Nephron progenitor cell (in vitro differentiated cells): ENCODE measurements at regions not wholly inside any gene's neighbourhood (a gene's known extent, or its start where the extent isn't known, plus 50 kb on each side); places are given as distances from the start of the nearest gene placed in this dataset.
"Not testable (repeated sequence)": the region's sequence is repeated elsewhere in the genome, so short reads cannot be mapped to it uniquely, and the experiment has no call there.

Experiments used
- DNase-seq: peaks from one replicate; pipeline ENCODE4 v3.0.0; 2021
- H3K27ac Mint-ChIP-seq: 2 replicates; pipeline ENCODE4 v1.8.0; 2021; ENCODE audit warnings: mild to moderate bottlenecking, moderate library complexity, mixed read lengths
- H3K27me3 Mint-ChIP-seq: 2 replicates; pipeline ENCODE4 v1.8.0; 2021; ENCODE audit warnings: mild to moderate bottlenecking, low read depth, mixed read lengths; ENCODE audit not compliant: poor library complexity
- H3K36me3 Mint-ChIP-seq: 2 replicates; pipeline ENCODE4 v1.8.0; 2021; ENCODE audit warnings: low read depth, mixed read lengths
- H3K4me1 Mint-ChIP-seq: 2 replicates; pipeline ENCODE4 v1.8.0; 2021; ENCODE audit warnings: mixed read lengths
- H3K4me3 Mint-ChIP-seq: 2 replicates; pipeline ENCODE4 v1.8.0; 2021; ENCODE audit warnings: mild to moderate bottlenecking, moderate library complexity, mixed read lengths
- H3K9me3 Mint-ChIP-seq: 2 replicates; pipeline ENCODE4 v1.8.0; 2021; ENCODE audit warnings: mild to moderate bottlenecking, moderate library complexity, mixed read lengths
- CTCF ChIP-seq: fragments of 200-600 bp; sonication (generic); IDR thresholded peaks from 2 replicates; pipeline ENCODE4 v1.5.0; 2021; ENCODE audit warnings: antibody characterized with exemption

GRCh38 chr17:68670967-68671693, 70.0 kb upstream of the FAM20A start:
- no peak overlapping the region for H3K4me3 Mint-ChIP-seq
- H3K27ac Mint-ChIP-seq = no peak overlapping the region
- no peaks in the 10 kb centered on the region for H3K36me3 Mint-ChIP-seq
- H3K9me3 Mint-ChIP-seq = no peaks in the 10 kb centered on the region
- H3K27me3 Mint-ChIP-seq = peaks cover 12% of the 10 kb centered on the region
- no peaks in the 10 kb centered on the region for H3K4me1 Mint-ChIP-seq
- DNase-seq = no peak
- no peak for TF ChIP-seq CTCF

GRCh38 chr17:68666438-68666837, 65.3 kb upstream of the FAM20A start:
- H3K36me3 Mint-ChIP-seq, H3K4me1 Mint-ChIP-seq, DNase-seq, H3K9me3 Mint-ChIP-seq, H3K4me3 Mint-ChIP-seq, H3K27ac Mint-ChIP-seq: not testable (repeated sequence)
- peaks cover 12% of the 10 kb centered on the region for H3K27me3 Mint-ChIP-seq

GRCh38 chr17:68665373-68665772, 64.2 kb upstream of the FAM20A start:
- no peaks in the 10 kb centered on the region for H3K36me3 Mint-ChIP-seq

GRCh38 chr17:68662479-68662878, 61.3 kb upstream of the FAM20A start:
- no peak for TF ChIP-seq CTCF
- Mint-ChIP-seq H3K27me3 (peaks cover 17% of the 10 kb centered on the region), H3K4me1 (peaks cover 8% of the 10 kb centered on the region), H3K4me3 (no peak overlapping the region), H3K9me3 (no peaks in the 10 kb centered on the region), H3K27ac (no peak overlapping the region), H3K36me3 (no peaks in the 10 kb centered on the region)
- DNase-seq = no peak

More at GRCh38 chr17:68665373-68665772, 64.2 kb upstream of the FAM20A start:
- H3K27me3 Mint-ChIP-seq = peaks cover 18% of the 10 kb centered on the region
- TF ChIP-seq CTCF = no peak
- H3K4me1 Mint-ChIP-seq = no peaks in the 10 kb centered on the region
- H3K27ac Mint-ChIP-seq = no peak overlapping the region
- no peak overlapping the region for H3K4me3 Mint-ChIP-seq
- no peak for DNase-seq
- H3K9me3 Mint-ChIP-seq = no peaks in the 10 kb centered on the region

GRCh38 chr17:68662037-68662432, 60.9 kb upstream of the FAM20A start:
- peaks cover 13% of the 10 kb centered on the region for H3K4me1 Mint-ChIP-seq
- DNase-seq = no peak
- H3K4me3 Mint-ChIP-seq = no peak overlapping the region
- no peaks in the 10 kb centered on the region for H3K36me3 Mint-ChIP-seq
- no peak overlapping the region for H3K27ac Mint-ChIP-seq
- no peaks in the 10 kb centered on the region for H3K9me3 Mint-ChIP-seq
- H3K27me3 Mint-ChIP-seq = peaks cover 18% of the 10 kb centered on the region
- no peak for TF ChIP-seq CTCF

- DNase-seq = no peak
- no peak for TF ChIP-seq CTCF
- Mint-ChIP-seq H3K9me3 (no peaks in the 10 kb centered on the region), H3K4me3 (no peak overlapping the region), H3K4me1 (peaks cover 16% of the 10 kb centered on the region), H3K27me3 (peaks cover 21% of the 10 kb centered on the region), H3K36me3 (no peaks in the 10 kb centered on the region), H3K27ac (no peak overlapping the region)
Measured at GRCh38 chr17:68661265-68662036, 60.3 kb upstream of the FAM20A start.
